Left ventricle myocardium inferior (tissue), 1 donor: ENCODE measurements at regions not wholly inside any gene's neighbourhood (a gene's known extent, or its start where the extent isn't known, plus 50 kb on each side); places are given as distances from the start of the nearest gene placed in this dataset.

Source experiments
- DNase-seq: peaks from one replicate; pipeline ENCODE4 v3.0.0-alpha.2; 2020
- H3K27ac ChIP-seq: fragments of 200-600 bp; replicated peaks from 2 replicates; pipeline ENCODE4 v1.8.0; 2021
- H3K27me3 ChIP-seq: fragments of 200-600 bp; 2 replicates; pipeline ENCODE4 v1.8.0; 2021; ENCODE audit warnings: low read depth
- H3K36me3 ChIP-seq: fragments of 200-600 bp; 2 replicates; pipeline ENCODE4 v1.8.0; 2021
- H3K4me1 ChIP-seq: fragments of 200-600 bp; 2 replicates; pipeline ENCODE4 v1.8.0; 2021
- H3K4me3 ChIP-seq: fragments of 200-600 bp; 2 replicates; pipeline ENCODE4 v1.8.0; 2021; ENCODE audit warnings: mild to moderate bottlenecking, moderate library complexity
- H3K9me3 ChIP-seq: fragments of 200-600 bp; replicated peaks from 2 replicates; pipeline ENCODE4 v1.8.0; 2021
- CTCF ChIP-seq: fragments of 200-600 bp; IDR thresholded peaks from 2 replicates; pipeline ENCODE4 v1.8.0; 2021; ENCODE audit warnings: antibody characterized with exemption, mild to moderate bottlenecking, borderline replicate concordance
- intact Hi-C: fragments of 100-400 bp; cut with micrococcal nuclease; formaldehyde crosslinking; loops from one replicate; pipeline ENCODE4 v1.11.0; 2022
- donor health status: DM: no; HTN: yes; CAD: no; lungs with severe emphysema.

GRCh38 chr5:2991884-2992283 lies 240.4 kb upstream of the IRX2 start:
- Histone ChIP-seq H3K4me3 (no peak overlapping the region), H3K27me3 (peaks cover 64% of the 10 kb centered on the region), H3K36me3 (no peaks in the 10 kb centered on the region), H3K27ac (no peak overlapping the region), H3K9me3 (no peaks in the 10 kb centered on the region), H3K4me1 (no peaks in the 10 kb centered on the region)
- no peak for TF ChIP-seq CTCF
- DNase-seq, result no peak
- intact Hi-C loops, result no loop called here

- Histone ChIP-seq H3K4me1 (no peaks in the 10 kb centered on the region), H3K36me3 (no peaks in the 10 kb centered on the region), H3K27ac (no peak overlapping the region), H3K9me3 (no peaks in the 10 kb centered on the region), H3K4me3 (no peak overlapping the region), H3K27me3 (peaks cover 47% of the 10 kb centered on the region)
- DNase-seq, result no peak
- intact Hi-C loops, result no loop called here
- TF ChIP-seq CTCF, result no peak
Measured at GRCh38 chr5:2989517-2989916, 238.0 kb upstream of the IRX2 start.

GRCh38 chr5:2986301-2986700 lies 234.8 kb upstream of the IRX2 start:
- Histone ChIP-seq H3K36me3 (no peaks in the 10 kb centered on the region), H3K27me3 (peaks cover 31% of the 10 kb centered on the region), H3K9me3 (no peaks in the 10 kb centered on the region), H3K4me3 (no peak overlapping the region), H3K27ac (no peak overlapping the region), H3K4me1 (no peaks in the 10 kb centered on the region)
- DNase-seq, result no peak
- intact Hi-C loops, result no loop called here
- no peak for TF ChIP-seq CTCF

- no peak overlapping the region for H3K27ac ChIP-seq
- TF ChIP-seq CTCF, result no peak
- no peak overlapping the region for H3K4me3 ChIP-seq
- no peaks in the 10 kb centered on the region for H3K36me3 ChIP-seq
- H3K4me1 ChIP-seq, result no peaks in the 10 kb centered on the region
- H3K9me3 ChIP-seq, result no peaks in the 10 kb centered on the region
- H3K27me3 ChIP-seq, result peaks cover 31% of the 10 kb centered on the region
- intact Hi-C loops, result no loop called here
- DNase-seq, result no peak
Measured at GRCh38 chr5:2985718-2986117, 234.2 kb upstream of the IRX2 start.

- DNase-seq, result no peak
- Histone ChIP-seq H3K9me3 (no peaks in the 10 kb centered on the region), H3K4me1 (no peaks in the 10 kb centered on the region), H3K27ac (no peak overlapping the region), H3K27me3 (peaks cover 23% of the 10 kb centered on the region), H3K36me3 (no peaks in the 10 kb centered on the region), H3K4me3 (no peak overlapping the region)
- intact Hi-C loops, result no loop called here
- no peak for TF ChIP-seq CTCF
Measured at GRCh38 chr5:2983583-2984300, 232.3 kb upstream of the IRX2 start.
